A204.1 (cell line): ENCODE measurements at regions not wholly inside any gene's neighbourhood (a gene's known extent, or its start where the extent isn't known, plus 50 kb on each side); places are given as distances from the start of the nearest gene placed in this dataset.
"Not testable (repeated sequence)": the region's sequence is repeated elsewhere in the genome, so short reads cannot be mapped to it uniquely, and the experiment has no call there.

ENCODE experiments used
- FAIRE-seq: peaks from 2 replicates; lab custom pipeline; 2012; peaks lifted over from hg19 to GRCh38; lab: Jason Lieb, UNC

DNA sequence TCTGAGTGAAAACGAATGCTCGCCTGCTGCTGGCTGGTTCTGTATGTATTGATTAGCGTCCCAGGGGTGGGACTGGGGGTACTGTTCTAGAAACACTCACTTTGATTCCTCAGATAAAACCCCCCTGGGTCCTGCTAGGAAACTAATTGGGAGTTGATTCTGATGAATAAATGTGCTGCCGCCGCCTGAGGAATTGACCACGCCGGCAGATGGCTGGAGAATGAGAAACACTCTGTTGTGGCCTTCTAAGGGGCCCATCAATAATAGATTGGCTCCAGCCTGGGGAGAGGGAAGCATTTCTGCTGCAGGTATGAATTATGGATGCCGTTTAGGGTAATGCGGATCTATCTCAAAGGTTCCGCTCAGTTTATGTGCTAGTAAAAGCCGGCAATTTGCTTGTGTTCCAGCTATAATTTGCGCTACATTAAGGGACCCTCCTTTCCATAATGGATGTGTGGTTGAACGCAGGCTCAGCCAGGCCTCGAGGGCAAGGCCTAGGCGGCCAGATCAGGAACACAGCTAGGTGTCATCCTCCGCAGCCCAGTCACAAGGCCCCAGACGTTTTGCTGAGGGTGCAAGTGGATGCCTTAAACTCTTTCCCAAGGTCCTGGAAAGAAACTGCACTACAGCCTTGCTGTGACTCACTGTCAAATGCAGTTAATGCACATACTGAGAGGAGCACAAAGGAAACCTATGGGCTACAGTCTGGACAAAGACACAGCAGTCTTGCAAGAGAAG lies 132.2 kb upstream of the HS3ST2 start:
- no peak for FAIRE-seq

GRCh38 chr16:22683258-22683657 lies 130.7 kb upstream of the HS3ST2 start:
- no peak for FAIRE-seq

- no peak for FAIRE-seq
These were observed 130.0 kb upstream of the HS3ST2 start for GRCh38 chr16:22683730-22684573.

DNA sequence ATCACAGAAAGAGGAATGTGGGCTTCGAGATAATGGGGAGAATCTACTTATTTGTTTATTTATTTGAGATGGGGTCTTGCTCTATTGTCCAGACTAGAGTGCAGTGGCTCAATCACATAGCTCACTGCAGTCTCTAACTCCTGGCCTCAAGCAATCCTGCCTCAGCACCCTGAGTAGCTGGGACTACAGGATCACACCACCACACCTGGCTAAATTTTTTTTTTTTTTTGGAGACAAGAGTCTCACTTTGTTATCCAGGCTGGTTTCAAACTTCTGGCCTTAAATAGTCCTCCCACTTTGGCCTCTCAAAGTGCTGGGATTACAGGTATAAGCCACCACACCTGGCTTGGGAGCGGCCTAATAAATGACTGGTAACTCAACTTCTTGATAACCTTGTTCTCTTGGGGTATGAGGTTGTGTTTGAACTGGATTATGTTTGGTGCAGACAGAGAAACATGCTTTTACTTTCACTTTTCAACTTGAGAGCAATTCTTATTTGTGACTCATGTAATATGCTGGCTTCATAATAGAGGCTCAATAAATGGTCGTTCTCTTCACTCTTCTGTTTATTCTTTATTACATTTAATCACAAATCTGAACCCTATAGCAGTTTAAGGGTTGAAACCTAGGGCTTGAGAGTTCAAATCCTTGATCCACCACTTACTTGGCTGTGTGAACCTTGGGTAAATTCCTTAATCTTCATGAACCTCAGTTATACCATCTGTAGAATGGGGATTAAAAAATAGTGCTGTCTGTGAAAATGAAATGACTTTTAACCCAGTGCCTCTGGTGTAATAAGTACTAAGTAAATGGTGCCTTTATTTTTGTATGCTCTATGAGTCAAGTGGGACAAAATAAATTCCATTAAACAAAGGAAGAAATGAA lies 129.1 kb upstream of the HS3ST2 start:
- no peak for FAIRE-seq

DNA sequence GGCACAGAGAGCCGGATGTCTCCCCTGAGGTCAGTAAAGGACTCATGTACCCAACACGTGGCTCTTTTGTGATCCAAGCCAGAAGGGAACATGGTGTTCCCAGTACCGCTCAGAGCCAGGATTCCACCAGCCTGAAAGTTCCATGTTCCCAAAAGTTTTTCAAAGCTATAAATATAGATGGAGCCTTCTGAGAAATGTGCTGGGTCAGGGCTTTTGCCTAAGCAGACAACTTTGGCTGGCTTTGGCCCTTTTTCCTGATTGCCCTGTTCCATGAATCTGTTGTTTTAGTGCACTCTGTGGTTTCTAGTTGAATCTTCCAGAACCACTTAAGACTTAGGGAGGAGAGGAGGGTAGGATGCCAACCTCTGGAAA lies 128.5 kb upstream of the HS3ST2 start:
- FAIRE-seq: no peak

DNA sequence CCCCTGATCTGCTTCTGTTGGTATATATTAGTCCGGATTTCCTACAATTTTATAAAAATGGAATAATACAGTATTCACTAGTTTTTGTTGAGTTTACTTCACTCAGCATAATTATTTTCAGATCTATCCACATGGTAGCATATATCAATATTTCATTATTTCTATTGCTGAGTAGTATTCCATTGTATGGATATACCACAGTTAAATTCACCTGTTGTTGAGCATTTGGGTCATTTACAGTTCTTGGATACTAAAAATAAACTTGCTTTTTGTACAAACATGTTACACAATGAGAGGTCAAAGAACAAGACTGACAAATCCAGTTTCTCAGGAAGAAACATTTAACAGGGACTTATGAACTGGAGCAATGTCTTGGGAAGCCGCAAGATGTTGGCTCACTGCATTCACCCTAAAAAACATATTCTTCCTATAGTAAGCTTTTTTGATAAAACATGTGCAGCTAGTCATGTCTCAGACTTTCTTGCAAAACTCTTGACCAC lies 126.9 kb upstream of the HS3ST2 start:
- FAIRE-seq: no peak

- peak; percentile 27 for FAIRE-seq
These were observed 125.5 kb upstream of the HS3ST2 start for GRCh38 chr16:22688463-22688862.

- FAIRE-seq: no peak
These were observed 125.0 kb upstream of the HS3ST2 start for GRCh38 chr16:22688930-22689329.

DNA sequence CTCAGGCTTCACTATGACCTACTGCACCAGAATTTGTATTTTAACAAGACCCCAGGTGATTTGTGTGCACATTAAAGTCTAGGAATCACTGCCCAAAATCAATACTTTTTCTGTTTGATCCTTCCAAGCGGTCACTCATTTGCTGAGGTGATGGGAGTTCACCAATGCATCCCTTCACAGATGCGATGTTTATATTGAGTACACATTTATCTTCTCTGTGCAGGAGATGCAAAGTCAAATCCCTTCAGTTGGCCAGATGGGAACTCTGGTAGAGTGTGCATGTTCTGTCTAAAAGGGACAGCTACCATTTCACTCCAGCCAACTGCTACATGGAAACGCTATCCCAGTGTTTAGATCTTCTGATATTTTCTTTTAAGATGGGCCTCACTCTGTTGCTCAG lies 122.6 kb upstream of the HS3ST2 start:
- no peak for FAIRE-seq

GRCh38 chr16:22692034-22692433 lies 121.9 kb upstream of the HS3ST2 start:
- FAIRE-seq: no peak

- FAIRE-seq: no peak
These were observed 120.9 kb upstream of the HS3ST2 start for GRCh38 chr16:22692916-22693637.

DNA sequence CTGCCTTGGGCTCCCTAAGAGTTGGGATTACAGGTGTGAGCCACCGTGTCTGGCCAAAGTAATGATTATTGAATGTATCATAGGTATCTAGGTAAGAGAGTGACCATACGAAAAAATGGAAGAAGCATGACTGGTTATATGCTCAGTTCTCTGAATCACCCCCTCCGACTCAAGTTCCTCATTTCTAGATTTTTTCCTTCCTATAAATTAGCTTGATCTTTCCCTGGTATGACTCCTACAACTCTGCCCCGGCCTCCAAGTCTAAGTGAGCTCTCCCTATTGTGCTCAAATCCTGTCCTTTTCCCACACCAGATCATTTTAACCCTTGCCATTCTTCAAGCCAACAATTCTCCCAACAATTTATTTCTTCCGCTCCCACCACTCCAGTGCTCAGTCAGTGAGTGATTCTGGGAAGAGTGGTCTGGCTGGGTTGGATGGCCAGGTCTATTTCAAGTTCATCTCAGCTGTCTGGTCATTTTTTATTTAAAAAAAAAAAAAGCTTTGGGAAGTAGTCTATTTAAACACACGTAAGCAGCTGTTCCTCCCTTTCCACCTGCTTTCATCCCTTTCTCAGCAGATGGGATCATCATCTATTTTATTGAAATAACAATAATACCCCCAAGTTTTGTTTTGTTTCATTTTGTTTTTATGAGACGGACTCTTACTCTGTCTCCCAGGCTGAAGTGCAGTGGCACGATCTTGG lies 120.2 kb upstream of the HS3ST2 start:
- no peak for FAIRE-seq

DNA sequence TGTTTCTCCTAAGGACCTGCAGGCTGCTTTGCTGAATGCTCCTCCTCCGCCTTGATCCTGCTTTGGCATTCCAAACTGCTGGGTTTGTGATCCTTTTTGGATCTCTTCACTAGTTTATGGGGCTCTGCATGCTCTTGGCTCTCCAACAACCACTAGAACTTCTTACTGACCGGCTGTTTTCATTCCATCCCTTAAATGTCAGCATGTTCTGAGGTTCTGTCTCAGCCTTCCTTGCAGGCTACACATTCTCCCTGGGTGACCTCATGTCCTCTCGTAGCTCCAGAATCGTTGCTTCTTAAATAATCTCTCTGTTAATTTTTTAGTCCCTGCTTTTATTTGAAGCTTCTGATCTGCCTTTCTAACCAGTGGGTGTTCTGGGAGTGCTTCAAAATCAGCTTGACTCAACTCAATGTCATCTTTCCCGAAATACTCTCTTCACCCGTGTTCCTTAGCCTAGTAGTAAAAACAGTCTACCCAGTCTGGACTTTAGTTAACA lies 119.0 kb upstream of the HS3ST2 start:
- no peak for FAIRE-seq

GRCh38 chr16:22695773-22696172 lies 118.2 kb upstream of the HS3ST2 start:
- not testable (repeated sequence) for FAIRE-seq

- FAIRE-seq: no peak
These were observed 114.6 kb upstream of the HS3ST2 start for GRCh38 chr16:22699356-22699755.

DNA sequence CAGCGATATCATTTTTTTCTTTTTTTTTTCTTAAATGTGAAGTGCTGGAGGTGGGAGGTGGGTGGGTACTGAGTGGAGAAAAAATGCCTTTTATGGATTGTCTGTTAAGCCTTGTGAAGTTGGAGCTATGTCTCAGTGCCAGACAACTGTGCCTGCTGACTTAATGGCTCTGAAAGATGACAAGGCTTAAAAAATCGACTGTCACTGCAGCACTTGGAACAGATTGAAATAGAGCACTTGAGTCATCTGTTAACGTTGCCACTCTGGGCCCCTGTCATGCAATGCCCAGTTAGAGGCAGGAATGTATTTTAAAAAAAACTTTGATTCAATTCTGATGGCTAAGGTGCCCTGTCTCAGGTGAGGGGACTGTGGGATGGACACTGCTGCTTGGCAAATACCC lies 108.2 kb upstream of the HS3ST2 start:
- no peak for FAIRE-seq

DNA sequence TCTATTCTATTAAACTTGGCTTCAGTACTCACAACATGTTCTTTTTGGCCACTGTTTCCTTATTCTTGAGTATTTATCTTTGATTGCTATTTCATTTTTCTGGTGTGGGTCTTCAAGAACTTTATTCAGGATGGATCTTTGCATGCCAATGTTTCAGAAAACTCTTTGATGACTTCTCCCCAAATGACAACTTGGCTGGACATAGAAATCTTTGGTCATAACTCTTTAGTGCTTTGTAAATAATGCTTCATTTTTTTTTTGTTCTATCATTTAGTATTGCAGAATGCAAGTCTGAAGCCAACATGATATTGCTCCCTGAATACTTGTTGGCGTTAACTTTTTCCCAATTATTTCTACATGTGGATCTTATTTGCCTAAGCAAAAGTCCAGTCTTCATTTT lies 103.6 kb upstream of the HS3ST2 start:
- no peak for FAIRE-seq

- FAIRE-seq: no peak
These were observed 102.1 kb upstream of the HS3ST2 start for GRCh38 chr16:22711847-22712246.

GRCh38 chr16:22712471-22712870 lies 101.5 kb upstream of the HS3ST2 start:
- FAIRE-seq: no peak

- not testable (repeated sequence) for FAIRE-seq
These were observed 95.4 kb upstream of the HS3ST2 start for GRCh38 chr16:22718598-22718997.

DNA sequence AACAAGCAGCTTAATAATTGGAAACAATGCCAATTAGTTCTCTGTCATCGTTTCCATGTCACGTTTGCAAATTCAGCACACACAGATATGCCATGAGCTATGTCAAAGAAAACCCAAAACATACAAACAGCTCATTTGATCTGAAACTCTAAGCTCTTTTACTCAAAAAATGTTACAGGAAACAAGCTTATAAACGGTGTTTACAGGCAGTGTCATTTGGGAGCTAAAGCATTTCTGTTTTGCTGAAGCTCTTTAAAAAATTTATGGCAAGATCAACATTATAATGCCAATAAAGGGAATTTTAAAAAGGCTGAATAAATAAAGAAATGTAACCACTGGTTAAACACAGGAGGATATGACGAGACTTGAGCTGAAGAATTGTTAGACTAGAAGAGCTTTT lies 94.0 kb upstream of the HS3ST2 start:
- FAIRE-seq: no peak
